ENCODE measurements at regions not wholly inside any gene's neighbourhood (a gene's known extent, or its start where the extent isn't known, plus 50 kb on each side); places are given as distances from the start of the nearest gene placed in this dataset.

DNA sequence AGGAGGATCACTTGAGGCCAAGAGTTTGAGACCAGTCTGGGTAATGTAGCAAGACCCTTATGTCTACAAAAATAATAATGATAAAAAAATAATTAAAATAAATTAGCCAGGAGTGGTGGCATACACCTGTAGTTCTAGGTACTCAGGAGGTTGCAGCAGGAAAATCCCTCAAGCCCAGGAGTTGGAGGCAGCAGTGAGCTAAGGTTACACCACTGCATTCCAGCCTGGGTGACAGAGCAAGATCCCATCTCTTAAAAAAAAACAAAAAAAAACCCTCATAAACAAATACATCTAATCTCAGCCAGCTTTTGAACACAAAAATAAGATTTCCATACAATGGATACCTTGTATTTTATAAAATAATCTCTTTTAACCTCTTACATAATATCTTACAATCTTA, 363.3 kb upstream of the KLF4 start:
- no peaks in the 10 kb centered on the region for H3K4me1 ChIP-seq (ENCODE audit: low read length)
- no peaks in the 10 kb centered on the region for H3K36me3 ChIP-seq (replicated peaks; ENCODE audit: low read depth, low read length)
- no peak for TF ChIP-seq EZH2phosphoT487 (IDR thresholded peaks at IDR 0.05; ENCODE audit: low read depth)
- TF ChIP-seq, protein P1, sequence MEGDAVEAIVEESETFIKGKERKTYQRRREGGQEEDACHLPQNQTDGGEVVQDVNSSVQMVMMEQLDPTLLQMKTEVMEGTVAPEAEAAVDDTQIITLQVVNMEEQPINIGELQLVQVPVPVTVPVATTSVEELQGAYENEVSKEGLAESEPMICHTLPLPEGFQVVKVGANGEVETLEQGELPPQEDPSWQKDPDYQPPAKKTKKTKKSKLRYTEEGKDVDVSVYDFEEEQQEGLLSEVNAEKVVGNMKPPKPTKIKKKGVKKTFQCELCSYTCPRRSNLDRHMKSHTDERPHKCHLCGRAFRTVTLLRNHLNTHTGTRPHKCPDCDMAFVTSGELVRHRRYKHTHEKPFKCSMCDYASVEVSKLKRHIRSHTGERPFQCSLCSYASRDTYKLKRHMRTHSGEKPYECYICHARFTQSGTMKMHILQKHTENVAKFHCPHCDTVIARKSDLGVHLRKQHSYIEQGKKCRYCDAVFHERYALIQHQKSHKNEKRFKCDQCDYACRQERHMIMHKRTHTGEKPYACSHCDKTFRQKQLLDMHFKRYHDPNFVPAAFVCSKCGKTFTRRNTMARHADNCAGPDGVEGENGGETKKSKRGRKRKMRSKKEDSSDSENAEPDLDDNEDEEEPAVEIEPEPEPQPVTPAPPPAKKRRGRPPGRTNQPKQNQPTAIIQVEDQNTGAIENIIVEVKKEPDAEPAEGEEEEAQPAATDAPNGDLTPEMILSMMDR (IDR thresholded peaks at IDR 0.05; ENCODE audit: low read depth, low read length) = no peak
- H3K4me2 ChIP-seq (ENCODE audit: low read length) = no peak overlapping the region
- H3K9ac ChIP-seq (ENCODE audit: low read length) = no peak overlapping the region
- no peak overlapping the region for H2AFZ ChIP-seq (ENCODE audit: low read depth, low read length)
- H3K27me3 ChIP-seq (ENCODE audit: low read depth, low read length) = no peaks in the 10 kb centered on the region
- no peak overlapping the region for H3K27ac ChIP-seq (ENCODE audit: low read length)
- no peak overlapping the region for H3K4me3 ChIP-seq (ENCODE audit: low read length)
- H3K79me2 ChIP-seq (ENCODE audit: low read length) = no peaks in the 10 kb centered on the region
- H4K20me1 ChIP-seq (ENCODE audit: insufficient read depth, low read length) = no peaks in the 10 kb centered on the region
- H3K9me3 ChIP-seq (ENCODE audit: insufficient read depth, low read length) = no peaks in the 10 kb centered on the region

DNA sequence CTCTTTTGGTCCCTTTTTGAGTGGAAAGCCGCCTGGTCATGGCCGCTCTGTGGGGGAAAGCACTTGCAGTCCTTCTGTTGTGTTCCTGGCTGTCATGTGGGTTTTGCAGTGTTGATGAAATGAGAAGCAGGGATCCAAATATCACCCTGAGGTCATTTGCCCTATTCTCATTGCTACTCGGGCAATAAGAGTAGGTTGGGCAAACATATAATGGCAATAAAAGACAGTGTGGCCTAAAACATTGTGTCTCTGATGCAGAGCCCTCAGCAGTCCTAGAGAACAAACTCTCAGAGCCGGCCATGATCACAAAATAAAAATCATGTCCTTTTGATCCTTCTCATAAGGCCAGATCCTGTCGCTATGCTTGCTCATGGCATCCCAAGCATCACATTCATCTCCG, 361.1 kb upstream of the KLF4 start:
- no peaks in the 10 kb centered on the region for H3K27me3 ChIP-seq (ENCODE audit: low read depth, low read length)
- no peak overlapping the region for H3K4me3 ChIP-seq (ENCODE audit: low read length)
- no peaks in the 10 kb centered on the region for H3K79me2 ChIP-seq (ENCODE audit: low read length)
- H3K4me1 ChIP-seq (ENCODE audit: low read length) = no peaks in the 10 kb centered on the region
- no peaks in the 10 kb centered on the region for H3K36me3 ChIP-seq (replicated peaks; ENCODE audit: low read depth, low read length)
- H3K4me2 ChIP-seq (ENCODE audit: low read length) = no peak overlapping the region
- H2AFZ ChIP-seq (ENCODE audit: low read depth, low read length) = no peak overlapping the region
- H3K9me3 ChIP-seq (ENCODE audit: insufficient read depth, low read length) = no peaks in the 10 kb centered on the region
- H3K9ac ChIP-seq (ENCODE audit: low read length) = no peak overlapping the region
- no peaks in the 10 kb centered on the region for H4K20me1 ChIP-seq (ENCODE audit: insufficient read depth, low read length)
- H3K27ac ChIP-seq (ENCODE audit: low read length) = no peak overlapping the region
- TF ChIP-seq EZH2phosphoT487 (IDR thresholded peaks at IDR 0.05; ENCODE audit: low read depth) = no peak
- TF ChIP-seq, protein P1 (IDR thresholded peaks at IDR 0.05; ENCODE audit: low read depth, low read length) = no peak

DNA sequence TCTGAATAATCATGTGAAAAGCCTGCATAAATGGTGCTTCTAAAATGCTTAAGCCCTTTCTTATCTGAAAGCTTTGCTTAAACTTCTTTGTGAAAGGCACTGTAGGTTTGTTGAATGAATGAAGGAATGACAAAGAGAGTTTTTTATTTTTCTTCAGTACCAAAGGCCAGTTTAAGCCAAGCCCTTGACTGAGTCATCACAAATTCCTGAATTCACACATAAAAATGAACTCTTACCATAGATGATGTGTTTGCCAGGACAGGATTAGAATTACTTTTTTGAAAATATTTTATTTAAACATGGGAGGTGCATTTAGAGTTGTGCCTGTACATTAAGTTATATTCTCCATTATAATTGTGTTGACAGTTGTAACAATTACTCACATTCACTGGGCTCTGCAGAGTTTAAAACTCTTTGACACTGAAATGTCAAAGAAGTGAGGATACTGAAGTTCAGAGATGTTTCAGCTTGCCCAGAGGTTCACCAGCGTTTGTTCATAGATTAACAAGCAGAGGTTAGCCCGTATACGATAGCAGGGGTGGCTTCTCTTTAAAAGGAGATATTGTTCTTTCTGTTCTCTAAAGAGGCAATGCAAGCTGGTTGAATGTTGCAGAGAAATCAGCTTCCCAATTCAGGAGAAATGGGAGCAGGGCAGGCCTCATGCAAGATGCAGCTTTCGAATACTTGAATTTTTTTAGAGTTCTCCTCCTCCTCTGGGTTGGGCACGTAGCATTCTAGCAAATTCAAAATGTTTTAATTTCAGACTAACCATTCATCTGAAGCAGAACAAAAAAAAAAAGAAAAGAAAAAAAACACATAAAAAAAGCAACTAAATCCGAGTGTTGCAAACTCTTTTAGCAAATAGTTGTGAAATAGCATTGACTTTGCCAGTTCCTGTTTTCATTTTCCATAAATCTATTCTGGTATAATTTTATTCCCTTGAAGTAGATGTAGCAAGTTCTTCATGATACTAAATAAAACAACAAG, 358.7 kb upstream of the KLF4 start:
- no peak overlapping the region for H3K27ac ChIP-seq (ENCODE audit: low read length)
- H3K9me3 ChIP-seq (ENCODE audit: insufficient read depth, low read length) = no peaks in the 10 kb centered on the region
- H4K20me1 ChIP-seq (ENCODE audit: insufficient read depth, low read length) = no peaks in the 10 kb centered on the region
- H3K79me2 ChIP-seq (ENCODE audit: low read length) = no peaks in the 10 kb centered on the region
- no peaks in the 10 kb centered on the region for H3K4me1 ChIP-seq (ENCODE audit: low read length)
- H3K27me3 ChIP-seq (ENCODE audit: low read depth, low read length) = no peaks in the 10 kb centered on the region
- H2AFZ ChIP-seq (ENCODE audit: low read depth, low read length) = no peak overlapping the region
- no peak overlapping the region for H3K4me2 ChIP-seq (ENCODE audit: low read length)
- no peak overlapping the region for H3K4me3 ChIP-seq (ENCODE audit: low read length)
- no peaks in the 10 kb centered on the region for H3K36me3 ChIP-seq (replicated peaks; ENCODE audit: low read depth, low read length)
- H3K9ac ChIP-seq (ENCODE audit: low read length) = no peak overlapping the region
- TF ChIP-seq, protein P1 (IDR thresholded peaks at IDR 0.05; ENCODE audit: low read depth, low read length) = no peak

DNA sequence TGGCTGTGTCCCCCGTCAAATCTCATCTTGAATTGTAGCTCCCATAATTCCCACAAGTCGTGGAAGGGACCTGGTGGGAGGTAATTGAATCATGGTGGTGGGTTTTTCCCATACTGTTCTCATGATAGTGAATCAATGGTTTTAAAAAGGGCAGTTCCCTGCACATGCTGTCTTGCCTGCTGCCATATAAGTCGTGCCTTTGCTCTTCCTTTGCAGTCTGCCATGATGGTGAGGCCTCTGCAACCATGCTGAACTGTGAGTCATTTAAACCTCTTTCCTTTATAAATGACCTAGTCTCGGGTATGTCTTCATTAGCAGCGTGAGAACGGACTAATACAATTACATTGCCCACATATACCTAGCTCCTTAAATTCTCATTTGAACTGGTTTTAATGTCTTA, 353.0 kb upstream of the KLF4 start:
- Histone ChIP-seq H4K20me1 (ENCODE audit: insufficient read depth, low read length) (no peaks in the 10 kb centered on the region), H3K4me2 (ENCODE audit: low read length) (no peak overlapping the region)

More for the DNA sequence above, 353.0 kb upstream of the KLF4 start:
- H3K4me1 ChIP-seq (ENCODE audit: low read length) = no peaks in the 10 kb centered on the region
- H3K27ac ChIP-seq (ENCODE audit: low read length) = no peak overlapping the region
- no peak overlapping the region for H3K9ac ChIP-seq (ENCODE audit: low read length)
- no peaks in the 10 kb centered on the region for H3K27me3 ChIP-seq (ENCODE audit: low read depth, low read length)
- H3K79me2 ChIP-seq (ENCODE audit: low read length) = no peaks in the 10 kb centered on the region
- H3K9me3 ChIP-seq (ENCODE audit: insufficient read depth, low read length) = no peaks in the 10 kb centered on the region
- no peak overlapping the region for H3K4me3 ChIP-seq (ENCODE audit: low read length)
- no peak for TF ChIP-seq EZH2phosphoT487 (IDR thresholded peaks at IDR 0.05; ENCODE audit: low read depth)
- TF ChIP-seq, protein P1 (IDR thresholded peaks at IDR 0.05; ENCODE audit: low read depth, low read length) = no peak
- H2AFZ ChIP-seq (ENCODE audit: low read depth, low read length) = no peak overlapping the region
- H3K36me3 ChIP-seq (replicated peaks; ENCODE audit: low read depth, low read length) = no peaks in the 10 kb centered on the region
